ENCODE measurements at regions not wholly inside any gene's neighbourhood (a gene's known extent, or its start where the extent isn't known, plus 50 kb on each side); places are given as distances from the start of the nearest gene placed in this dataset.

DNA sequence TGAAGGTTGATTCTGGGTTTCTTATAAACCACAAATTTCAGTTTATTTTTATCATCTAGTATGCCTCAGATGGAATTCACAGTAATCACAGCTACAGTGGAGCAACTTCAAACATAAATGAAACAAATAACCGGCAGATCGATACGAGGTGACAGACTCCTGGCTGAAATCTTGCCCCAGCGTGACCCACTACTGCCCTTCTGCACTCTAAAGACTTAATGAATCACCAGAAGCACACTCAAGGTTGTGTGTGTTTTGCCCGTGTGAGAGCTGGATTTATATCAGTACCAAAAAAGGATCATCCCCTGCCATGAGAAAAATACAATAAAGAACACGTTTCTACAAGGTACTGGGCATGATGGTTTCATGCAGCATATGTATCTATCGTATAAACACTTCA, 161.7 kb downstream of the KLF12 start:
- Mint-ChIP-seq H3K27me3 (no peaks in the 10 kb centered on the region), H3K27ac (no peak overlapping the region), H3K4me1 (peaks cover 77% of the 10 kb centered on the region), H3K4me3 (peak overlapping the region; percentile 29), H3K36me3 (ENCODE audit: low read depth) (peaks cover 23% of the 10 kb centered on the region), H3K9me3 (peaks cover 12% of the 10 kb centered on the region)
- ChIA-PET POLR2A (interaction anchor here (7.4 kb wide), 1 partner anchor 161 kb away, joined by 54 read pairs; the partner anchor contains the start of gene KLF12), CTCF (interaction anchor here (1.0 kb wide), 1 partner anchor 82 kb away, joined by 3 read pairs; no protein-coding TSS in a partner anchor)
- ATAC-seq (ENCODE audit: low read depth) (no peak), DNase-seq (no peak)
- TF ChIP-seq, protein P1, sequence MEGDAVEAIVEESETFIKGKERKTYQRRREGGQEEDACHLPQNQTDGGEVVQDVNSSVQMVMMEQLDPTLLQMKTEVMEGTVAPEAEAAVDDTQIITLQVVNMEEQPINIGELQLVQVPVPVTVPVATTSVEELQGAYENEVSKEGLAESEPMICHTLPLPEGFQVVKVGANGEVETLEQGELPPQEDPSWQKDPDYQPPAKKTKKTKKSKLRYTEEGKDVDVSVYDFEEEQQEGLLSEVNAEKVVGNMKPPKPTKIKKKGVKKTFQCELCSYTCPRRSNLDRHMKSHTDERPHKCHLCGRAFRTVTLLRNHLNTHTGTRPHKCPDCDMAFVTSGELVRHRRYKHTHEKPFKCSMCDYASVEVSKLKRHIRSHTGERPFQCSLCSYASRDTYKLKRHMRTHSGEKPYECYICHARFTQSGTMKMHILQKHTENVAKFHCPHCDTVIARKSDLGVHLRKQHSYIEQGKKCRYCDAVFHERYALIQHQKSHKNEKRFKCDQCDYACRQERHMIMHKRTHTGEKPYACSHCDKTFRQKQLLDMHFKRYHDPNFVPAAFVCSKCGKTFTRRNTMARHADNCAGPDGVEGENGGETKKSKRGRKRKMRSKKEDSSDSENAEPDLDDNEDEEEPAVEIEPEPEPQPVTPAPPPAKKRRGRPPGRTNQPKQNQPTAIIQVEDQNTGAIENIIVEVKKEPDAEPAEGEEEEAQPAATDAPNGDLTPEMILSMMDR (IDR thresholded peaks at IDR 0.05) = no peak
- intact Hi-C loops (cut with micrococcal nuclease) = no loop called here

DNA sequence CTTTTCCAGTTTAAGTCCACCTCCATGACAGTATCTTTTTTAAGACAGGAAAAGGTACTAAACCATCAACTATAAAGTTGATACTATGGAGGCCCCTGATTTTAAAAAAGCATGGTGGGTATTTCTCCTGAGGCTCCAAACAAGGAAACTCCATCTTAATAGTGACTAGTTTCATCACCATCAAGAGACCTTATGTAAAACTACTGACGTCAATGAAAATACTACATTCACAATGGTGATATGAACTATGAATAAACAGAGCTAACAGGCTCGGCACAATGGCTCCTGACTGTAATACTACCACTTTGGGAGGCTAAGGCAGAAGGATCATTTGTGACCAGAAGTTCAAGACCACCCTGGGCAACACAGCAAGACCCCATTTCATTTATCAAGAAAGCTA, 162.7 kb downstream of the KLF12 start:
- Mint-ChIP-seq H3K27ac (peak overlapping the region; percentile 57), H3K36me3 (ENCODE audit: low read depth) (peaks cover 19% of the 10 kb centered on the region), H3K9me3 (peaks cover 12% of the 10 kb centered on the region), H3K4me3 (peak overlapping the region; percentile 63), H3K4me1 (peaks cover 83% of the 10 kb centered on the region), H3K27me3 (no peaks in the 10 kb centered on the region)
- intact Hi-C loops (cut with micrococcal nuclease) = no loop called here
- no peak for ATAC-seq (ENCODE audit: low read depth)
- DNase-seq = no peak
- POLR2A ChIA-PET = interaction anchor here (7.4 kb wide), 1 partner anchor 163 kb away, joined by 54 read pairs; the partner anchor contains the start of gene KLF12
- CTCF ChIA-PET = no interaction called here
- TF ChIP-seq, protein P1 (IDR thresholded peaks at IDR 0.05) = no peak

DNA sequence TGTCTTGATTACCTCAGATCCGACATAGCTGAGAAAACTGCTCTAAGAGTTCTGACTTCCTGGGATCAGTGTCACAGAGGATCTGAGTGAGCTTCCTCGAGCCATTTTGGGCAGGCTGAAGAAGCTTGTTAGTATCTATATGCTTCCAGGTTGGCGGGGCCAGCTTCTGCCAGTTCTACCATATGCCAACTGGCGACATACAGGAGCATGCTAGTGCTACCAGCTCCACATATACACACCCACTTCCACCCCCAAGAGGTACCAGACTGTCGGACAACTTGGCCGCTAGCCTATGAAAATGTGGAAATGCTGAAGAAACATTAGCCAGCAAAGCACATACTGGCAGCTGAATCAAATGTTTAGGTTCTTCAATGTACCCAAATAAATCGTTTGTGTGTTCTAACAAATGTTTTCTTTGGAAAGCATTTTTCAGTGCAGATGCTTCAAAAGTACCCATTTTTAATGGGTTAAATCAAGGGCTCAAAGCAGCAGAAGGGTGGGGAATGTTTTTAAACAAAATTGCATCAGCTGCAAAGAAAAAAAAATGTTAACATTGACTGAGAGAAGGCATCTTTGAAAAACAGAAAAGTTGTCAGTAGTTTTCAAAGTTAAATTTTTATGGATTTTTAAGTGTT, 163.7 kb downstream of the KLF12 start:
- TF ChIP-seq, protein P1 (IDR thresholded peaks at IDR 0.05) = no peak
- POLR2A ChIA-PET = interaction anchor here (0.5 to 7.4 kb wide), 3 partner anchors 16 to 163 kb away, joined by 3 to 54 read pairs (median 5); partner anchors contain the start of gene KLF12
- Mint-ChIP-seq H3K4me3 (no peak overlapping the region), H3K27ac (no peak overlapping the region), H3K36me3 (ENCODE audit: low read depth) (peaks cover 14% of the 10 kb centered on the region), H3K9me3 (peaks cover 11% of the 10 kb centered on the region), H3K4me1 (peaks cover 83% of the 10 kb centered on the region), H3K27me3 (no peaks in the 10 kb centered on the region)
- no peak for ATAC-seq (ENCODE audit: low read depth)
- intact Hi-C loops (cut with micrococcal nuclease) = no loop called here
- CTCF ChIA-PET = no interaction called here
- no peak for DNase-seq

DNA sequence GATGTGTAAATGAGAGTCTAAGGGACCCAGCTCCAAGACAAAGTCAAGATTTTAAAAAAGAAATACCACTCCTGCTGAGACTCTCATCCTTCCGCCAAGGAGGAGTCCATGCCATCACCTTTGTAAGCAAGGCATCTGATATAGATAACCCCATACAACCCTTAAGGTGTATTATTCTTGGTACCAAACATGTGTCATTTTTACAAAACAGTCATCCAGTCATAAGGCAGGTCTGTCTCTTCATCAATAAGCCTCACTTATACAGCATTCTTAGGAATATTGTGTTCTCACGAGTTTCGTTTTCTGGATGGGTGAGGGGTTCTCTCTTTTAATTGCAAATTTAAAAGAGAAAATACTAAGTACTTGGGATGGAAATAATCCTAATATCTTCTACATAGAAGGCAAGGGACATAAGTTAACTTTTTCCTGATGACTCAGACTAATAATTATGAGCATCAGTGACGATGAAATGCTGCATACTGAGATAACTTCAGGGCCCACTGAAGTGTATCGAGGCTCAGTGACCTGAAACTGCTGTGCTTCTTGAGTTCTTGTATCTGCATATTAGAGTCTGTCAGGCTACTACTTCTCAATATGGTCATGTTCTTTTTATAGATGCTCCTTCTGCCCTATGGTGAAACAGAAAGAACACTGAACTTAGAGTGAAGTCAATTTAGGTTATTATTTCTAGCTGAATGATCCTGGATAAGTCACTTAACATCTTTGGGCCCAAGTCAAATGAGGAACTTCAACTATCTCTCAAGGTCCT, 166.6 kb downstream of the KLF12 start:
- peaks cover 8% of the 10 kb centered on the region for H3K36me3 Mint-ChIP-seq (ENCODE audit: low read depth)
- DNase-seq (no peak), ATAC-seq (ENCODE audit: low read depth) (peak; percentile 93)
- H3K27ac Mint-ChIP-seq = peak overlapping the region; percentile 82
- H3K4me1 Mint-ChIP-seq = peaks cover 61% of the 10 kb centered on the region
- POLR2A ChIA-PET = interaction anchor here (1.0 to 7.4 kb wide), 6 partner anchors 18 to 166 kb away, joined by 3 to 54 read pairs (median 4); partner anchors contain the start of gene KLF12
- CTCF ChIA-PET = no interaction called here
- intact Hi-C loops (cut with micrococcal nuclease) = loop anchor here (1.0 to 5.0 kb wide), 8 partner anchors 11 to 320 kb away; partner anchors contain the start of gene KLF12
- H3K4me3 Mint-ChIP-seq = peak overlapping the region; percentile 57
- H3K27me3 Mint-ChIP-seq = no peaks in the 10 kb centered on the region
- H3K9me3 Mint-ChIP-seq = no peaks in the 10 kb centered on the region
- TF ChIP-seq, protein P1 (IDR thresholded peaks at IDR 0.05) = no peak

DNA sequence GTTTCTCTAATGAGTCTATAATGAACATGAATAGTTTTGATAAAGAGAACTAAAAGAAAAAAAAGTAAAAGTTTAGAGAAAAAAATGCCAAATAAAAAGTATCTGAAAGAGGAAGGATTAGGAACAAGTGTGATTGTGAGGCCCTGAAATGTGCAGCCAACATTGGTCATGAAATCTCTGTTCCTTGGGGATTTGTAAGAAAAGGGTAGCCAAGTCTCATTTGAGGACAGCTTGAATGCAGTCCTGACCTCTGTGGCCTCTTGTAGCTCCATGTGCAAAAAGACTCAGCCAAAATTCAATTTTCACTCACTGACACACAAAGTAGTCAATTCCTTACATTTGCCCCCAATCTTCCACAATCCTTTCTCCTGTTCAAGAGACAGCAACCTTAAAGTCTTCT, 167.9 kb downstream of the KLF12 start:
- TF ChIP-seq, protein P1 (IDR thresholded peaks at IDR 0.05) = no peak
- POLR2A ChIA-PET = interaction anchor here (0.6 to 2.1 kb wide), 5 partner anchors 13 to 220 kb away, joined by 3 to 9 read pairs (median 3); no protein-coding TSS in a partner anchor
- H3K36me3 Mint-ChIP-seq (ENCODE audit: low read depth) = peaks cover 15% of the 10 kb centered on the region
- intact Hi-C loops (cut with micrococcal nuclease) = loop anchor here (5.0 kb wide), 2 partner anchors 54 to 61 kb away; no protein-coding TSS in a partner anchor
- no peak for DNase-seq
- peaks cover 61% of the 10 kb centered on the region for H3K4me1 Mint-ChIP-seq
- H3K9me3 Mint-ChIP-seq = peaks cover 4% of the 10 kb centered on the region
- H3K4me3 Mint-ChIP-seq = no peak overlapping the region
- H3K27me3 Mint-ChIP-seq = no peaks in the 10 kb centered on the region
- H3K27ac Mint-ChIP-seq = peak overlapping the region; percentile 38
- ATAC-seq (ENCODE audit: low read depth) = no peak
- CTCF ChIA-PET = no interaction called here

Data from activated B cell treated with CpG ODN at 0.5 μM for 24 hours (primary cell).